ENCODE measurements at regions not wholly inside any gene's neighbourhood (a gene's known extent, or its start where the extent isn't known, plus 50 kb on each side); places are given as distances from the start of the nearest gene placed in this dataset.

GRCh38 chr2:67532387-67532786 is 135.3 kb downstream of the ETAA1 start:
- no peak overlapping the region for H3K27ac Mint-ChIP-seq
- Histone ChIP-seq H3K9me3 (ENCODE audit: control insufficient read depth, insufficient read depth, low read length) (no peaks in the 10 kb centered on the region), H3K27ac (ENCODE audit: low read length) (no peak overlapping the region), H3K36me3 (ENCODE audit: control insufficient read depth, insufficient read depth, low read length) (no peaks in the 10 kb centered on the region), H3K4me1 (ENCODE audit: control insufficient read depth, insufficient read depth, low read length) (no peaks in the 10 kb centered on the region), H3K27me3 (ENCODE audit: control insufficient read depth, insufficient read depth, low read length) (no peaks in the 10 kb centered on the region), H3K4me3 (ENCODE audit: low read length) (no peak overlapping the region)
- no peaks in the 10 kb centered on the region for H3K9me3 Mint-ChIP-seq
- no peak overlapping the region for H3K4me3 Mint-ChIP-seq
- peaks cover 0 to 13% of the 10 kb centered on the region in 2 donors for H3K27me3 Mint-ChIP-seq (ENCODE audit: low read depth in 2 of 2)
- H3K4me1 Mint-ChIP-seq, result no peaks in the 10 kb centered on the region
- intact Hi-C loops (cut with micrococcal nuclease), result no loop called here
- no peaks in the 10 kb centered on the region for H3K36me3 Mint-ChIP-seq
- DNase-seq (no peak), ATAC-seq (no peak)
- no peak for TF ChIP-seq CTCF (IDR thresholded peaks at IDR 0.05)
- WGBS (ENCODE audit: insufficient coverage), result 81% methylated on average over 1 of the region's 1 CpG

- H3K27ac ChIP-seq (ENCODE audit: low read length), result no peak overlapping the region
- Mint-ChIP-seq H3K36me3 (no peaks in the 10 kb centered on the region), H3K4me3 (no peak overlapping the region), H3K4me1 (peaks cover 10% of the 10 kb centered on the region in 2 donors), H3K27ac (no peak overlapping the region), H3K9me3 (no peaks in the 10 kb centered on the region), H3K27me3 (ENCODE audit: low read depth in 2 of 2) (no peaks in the 10 kb centered on the region)
- H3K27me3 ChIP-seq (ENCODE audit: control insufficient read depth, insufficient read depth, low read length), result no peaks in the 10 kb centered on the region
- H3K36me3 ChIP-seq (ENCODE audit: control insufficient read depth, insufficient read depth, low read length), result no peaks in the 10 kb centered on the region
- ATAC-seq (no peak), DNase-seq (no peak)
- no peaks in the 10 kb centered on the region for H3K9me3 ChIP-seq (ENCODE audit: control insufficient read depth, insufficient read depth, low read length)
- TF ChIP-seq CTCF (IDR thresholded peaks at IDR 0.05), result no peak
- WGBS (ENCODE audit: insufficient coverage), result 94% methylated on average over 1 of the region's 1 CpG
- intact Hi-C loops (cut with micrococcal nuclease), result no loop called here
- no peak overlapping the region for H3K4me3 ChIP-seq (ENCODE audit: low read length)
- H3K4me1 ChIP-seq (ENCODE audit: control insufficient read depth, insufficient read depth, low read length), result no peaks in the 10 kb centered on the region
Observed at GRCh38 chr2:67534745-67535144, 137.6 kb downstream of the ETAA1 start.

- H3K27me3 Mint-ChIP-seq (ENCODE audit: low read depth in 2 of 2), result no peaks in the 10 kb centered on the region
- no peak for ATAC-seq
- no peak overlapping the region for H3K27ac Mint-ChIP-seq
- H3K36me3 ChIP-seq (ENCODE audit: control insufficient read depth, insufficient read depth, low read length), result no peaks in the 10 kb centered on the region
- H3K36me3 Mint-ChIP-seq, result no peaks in the 10 kb centered on the region
- H3K27me3 ChIP-seq (ENCODE audit: control insufficient read depth, insufficient read depth, low read length), result no peaks in the 10 kb centered on the region
- no peak overlapping the region for H3K27ac ChIP-seq (ENCODE audit: low read length)
- no peak for TF ChIP-seq CTCF (IDR thresholded peaks at IDR 0.05)
- no CpG with 5 or more reads among the region's 1 CpG for WGBS (ENCODE audit: insufficient coverage)
- no peaks in the 10 kb centered on the region for H3K4me1 ChIP-seq (ENCODE audit: control insufficient read depth, insufficient read depth, low read length)
- H3K9me3 ChIP-seq (ENCODE audit: control insufficient read depth, insufficient read depth, low read length), result peaks cover 9% of the 10 kb centered on the region
- peaks cover 18 to 21% of the 10 kb centered on the region in 2 donors for H3K4me1 Mint-ChIP-seq
- intact Hi-C loops (cut with micrococcal nuclease), result no loop called here
- no peak overlapping the region for H3K4me3 Mint-ChIP-seq
- DNase-seq, result no peak
- no peak overlapping the region for H3K4me3 ChIP-seq (ENCODE audit: low read length)
- H3K9me3 Mint-ChIP-seq, result peaks cover 3 to 4% of the 10 kb centered on the region in 2 donors
Observed at GRCh38 chr2:67540962-67541361, 143.8 kb downstream of the ETAA1 start.

DNA sequence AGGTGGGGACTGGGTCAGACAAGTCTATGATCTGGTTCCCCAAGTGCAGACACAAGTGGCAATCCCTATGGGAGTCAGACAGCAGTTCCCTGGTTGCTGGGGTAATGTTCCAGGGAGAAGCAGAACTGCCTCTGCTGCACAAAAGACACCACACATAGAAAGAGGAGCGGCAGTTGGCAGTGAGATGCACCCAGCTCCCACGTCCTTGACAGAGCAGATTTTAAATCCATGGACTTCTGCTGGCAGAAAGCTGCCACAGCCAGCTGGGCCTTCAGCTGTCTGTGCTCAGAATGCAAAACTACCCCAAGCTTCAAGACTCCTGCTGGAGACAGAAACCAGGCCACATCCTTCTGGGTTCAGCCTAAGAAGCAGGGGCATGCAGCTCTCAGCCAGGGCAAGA is 147.2 kb downstream of the ETAA1 start:
- H3K9me3 ChIP-seq (ENCODE audit: control insufficient read depth, insufficient read depth, low read length), result peaks cover 9% of the 10 kb centered on the region
- intact Hi-C loops (cut with micrococcal nuclease), result no loop called here
- no peaks in the 10 kb centered on the region for H3K4me1 ChIP-seq (ENCODE audit: control insufficient read depth, insufficient read depth, low read length)
- peaks cover 0 to 6% of the 10 kb centered on the region in 2 donors for H3K27me3 Mint-ChIP-seq (ENCODE audit: low read depth in 2 of 2)
- no peaks in the 10 kb centered on the region for H3K36me3 ChIP-seq (ENCODE audit: control insufficient read depth, insufficient read depth, low read length)
- DNase-seq (no peak), ATAC-seq (no peak)
- peaks cover 3 to 4% of the 10 kb centered on the region in 2 donors for H3K9me3 Mint-ChIP-seq
- H3K4me3 ChIP-seq (ENCODE audit: low read length), result no peak overlapping the region
- no peak overlapping the region for H3K27ac ChIP-seq (ENCODE audit: low read length)
- no peak for TF ChIP-seq CTCF (IDR thresholded peaks at IDR 0.05)
- no peak overlapping the region for H3K4me3 Mint-ChIP-seq
- no peak overlapping the region for H3K27ac Mint-ChIP-seq
- H3K27me3 ChIP-seq (ENCODE audit: control insufficient read depth, insufficient read depth, low read length), result no peaks in the 10 kb centered on the region
- H3K36me3 Mint-ChIP-seq, result no peaks in the 10 kb centered on the region
- H3K4me1 Mint-ChIP-seq, result peaks cover 12 to 16% of the 10 kb centered on the region in 2 donors
- WGBS (ENCODE audit: insufficient coverage), result 54% methylated on average over 2 of the region's 2 CpGs

Data from natural killer cell (primary cell).